K562 (cell line): ENCODE measurements at regions not wholly inside any gene's neighbourhood (a gene's known extent, or its start where the extent isn't known, plus 50 kb on each side); places are given as distances from the start of the nearest gene placed in this dataset.

ENCODE experiments used
- ZNF644 ChIP-seq: fragments of 200-800 bp; sonication (Bioruptor generic); IDR thresholded peaks from 2 replicates; pipeline ENCODE4 v1.6.1; 2016; ENCODE audit warnings: low read depth, missing genetic modification characterization, missing compliant biosample characterization
- ZNF699 ChIP-seq: fragments of 250-450 bp; sonication (Bioruptor Pico); IDR thresholded peaks from 2 replicates; pipeline ENCODE4 v1.8.0; 2021; ENCODE audit warnings: mild to moderate bottlenecking, moderate library complexity; ENCODE audit not compliant: insufficient replicate concordance
- TF ChIP-seq, protein P1 (sequence below): fragments of 250-450 bp; sonication (Bioruptor Pico); IDR thresholded peaks from 2 replicates; pipeline ENCODE4 v1.4.0; 2020; ENCODE audit warnings: mild to moderate bottlenecking, moderate library complexity, borderline replicate concordance
- TF ChIP-seq, protein P2 (sequence below): IDR thresholded peaks from 3 replicates; pipeline ENCODE4 v1.6.1; 2011; ENCODE audit warnings: borderline replicate concordance, mild to moderate bottlenecking, moderate library complexity; ENCODE audit not compliant: insufficient read length; ENCODE audit errors: extremely low read depth

DNA sequence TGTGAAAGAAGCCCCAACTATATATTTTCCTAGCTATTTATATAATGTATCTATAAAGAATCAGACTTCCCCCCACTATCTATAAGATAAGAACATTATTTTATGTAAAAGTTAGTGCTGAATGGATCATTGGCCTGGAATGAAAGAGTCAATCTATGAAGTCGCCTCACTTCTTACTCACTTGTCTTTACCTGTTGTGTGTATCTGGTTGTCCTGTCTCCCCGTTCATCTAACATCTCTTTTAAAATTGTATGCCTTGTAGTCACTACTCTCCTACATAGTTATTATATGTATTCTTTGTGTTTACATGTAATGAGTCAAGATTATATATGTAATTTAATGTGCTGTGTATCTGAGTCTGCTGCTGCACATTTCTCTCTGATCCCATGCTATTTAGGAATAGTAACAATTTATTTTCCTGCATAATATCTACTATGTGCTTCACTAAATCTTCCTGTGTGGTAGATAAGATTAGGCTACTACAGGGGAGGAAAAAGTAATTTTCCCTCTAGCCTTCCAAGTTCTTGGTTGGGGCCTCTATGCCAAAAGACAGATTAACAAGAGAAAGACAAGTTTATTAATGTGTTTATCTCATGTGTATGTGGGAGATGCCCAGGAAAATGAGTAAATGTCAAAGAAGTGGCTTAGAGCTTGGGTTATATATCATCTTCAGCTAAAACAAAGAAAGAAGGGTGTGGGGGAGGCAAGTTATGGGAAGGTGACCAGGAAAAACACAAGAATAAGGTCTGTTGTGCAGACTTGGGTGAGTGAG is 77.6 kb upstream of the FRMPD4 start (continued):
- TF ChIP-seq, protein P1, sequence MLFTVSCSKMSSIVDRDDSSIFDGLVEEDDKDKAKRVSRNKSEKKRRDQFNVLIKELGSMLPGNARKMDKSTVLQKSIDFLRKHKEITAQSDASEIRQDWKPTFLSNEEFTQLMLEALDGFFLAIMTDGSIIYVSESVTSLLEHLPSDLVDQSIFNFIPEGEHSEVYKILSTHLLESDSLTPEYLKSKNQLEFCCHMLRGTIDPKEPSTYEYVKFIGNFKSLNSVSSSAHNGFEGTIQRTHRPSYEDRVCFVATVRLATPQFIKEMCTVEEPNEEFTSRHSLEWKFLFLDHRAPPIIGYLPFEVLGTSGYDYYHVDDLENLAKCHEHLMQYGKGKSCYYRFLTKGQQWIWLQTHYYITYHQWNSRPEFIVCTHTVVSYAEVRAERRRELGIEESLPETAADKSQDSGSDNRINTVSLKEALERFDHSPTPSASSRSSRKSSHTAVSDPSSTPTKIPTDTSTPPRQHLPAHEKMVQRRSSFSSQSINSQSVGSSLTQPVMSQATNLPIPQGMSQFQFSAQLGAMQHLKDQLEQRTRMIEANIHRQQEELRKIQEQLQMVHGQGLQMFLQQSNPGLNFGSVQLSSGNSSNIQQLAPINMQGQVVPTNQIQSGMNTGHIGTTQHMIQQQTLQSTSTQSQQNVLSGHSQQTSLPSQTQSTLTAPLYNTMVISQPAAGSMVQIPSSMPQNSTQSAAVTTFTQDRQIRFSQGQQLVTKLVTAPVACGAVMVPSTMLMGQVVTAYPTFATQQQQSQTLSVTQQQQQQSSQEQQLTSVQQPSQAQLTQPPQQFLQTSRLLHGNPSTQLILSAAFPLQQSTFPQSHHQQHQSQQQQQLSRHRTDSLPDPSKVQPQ = no peak
- TF ChIP-seq, protein P2, sequence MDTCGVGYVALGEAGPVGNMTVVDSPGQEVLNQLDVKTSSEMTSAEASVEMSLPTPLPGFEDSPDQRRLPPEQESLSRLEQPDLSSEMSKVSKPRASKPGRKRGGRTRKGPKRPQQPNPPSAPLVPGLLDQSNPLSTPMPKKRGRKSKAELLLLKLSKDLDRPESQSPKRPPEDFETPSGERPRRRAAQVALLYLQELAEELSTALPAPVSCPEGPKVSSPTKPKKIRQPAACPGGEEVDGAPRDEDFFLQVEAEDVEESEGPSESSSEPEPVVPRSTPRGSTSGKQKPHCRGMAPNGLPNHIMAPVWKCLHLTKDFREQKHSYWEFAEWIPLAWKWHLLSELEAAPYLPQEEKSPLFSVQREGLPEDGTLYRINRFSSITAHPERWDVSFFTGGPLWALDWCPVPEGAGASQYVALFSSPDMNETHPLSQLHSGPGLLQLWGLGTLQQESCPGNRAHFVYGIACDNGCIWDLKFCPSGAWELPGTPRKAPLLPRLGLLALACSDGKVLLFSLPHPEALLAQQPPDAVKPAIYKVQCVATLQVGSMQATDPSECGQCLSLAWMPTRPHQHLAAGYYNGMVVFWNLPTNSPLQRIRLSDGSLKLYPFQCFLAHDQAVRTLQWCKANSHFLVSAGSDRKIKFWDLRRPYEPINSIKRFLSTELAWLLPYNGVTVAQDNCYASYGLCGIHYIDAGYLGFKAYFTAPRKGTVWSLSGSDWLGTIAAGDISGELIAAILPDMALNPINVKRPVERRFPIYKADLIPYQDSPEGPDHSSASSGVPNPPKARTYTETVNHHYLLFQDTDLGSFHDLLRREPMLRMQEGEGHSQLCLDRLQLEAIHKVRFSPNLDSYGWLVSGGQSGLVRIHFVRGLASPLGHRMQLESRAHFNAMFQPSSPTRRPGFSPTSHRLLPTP = no peak
- TF ChIP-seq ZNF699 (CRISPR knock-in tag) (no peak), ZNF644 (tag) (no peak)
